IMR-90 (cell line): ENCODE measurements at regions not wholly inside any gene's neighbourhood (a gene's known extent, or its start where the extent isn't known, plus 50 kb on each side); places are given as distances from the start of the nearest gene placed in this dataset.

Source experiments
- ATAC-seq: fragments of 200-7000 bp; cut with Tn5 transposase; 2 replicates; pipeline ENCODE4 v1.9.1; 2020; ENCODE audit warnings: low read depth, mild to moderate bottlenecking, moderate library complexity
- BruUV-seq: library from RNA; stranded (reverse); fragments of 400-500 nt; replicated peaks from 2 replicates; lab custom pipeline; 2021; lab: Mats Ljungman, UMichigan
- CTCF ChIA-PET: fragments of 300-600 bp; formaldehyde crosslinking; extraction: SDS; loops from one replicate; lab custom pipeline; 2021; ENCODE audit warnings: antibody characterized with exemption; lab: Yijun Ruan, JAX
- POLR2A ChIA-PET: fragments of 300-600 bp; sonication (Branson Sonifier 250); formaldehyde crosslinking; loops from one replicate; lab custom pipeline; 2022; ENCODE audit warnings: antibody characterized with exemption; ENCODE audit not compliant: unreplicated experiment; lab: Charles Lee
- DNase-seq: peaks from one replicate; pipeline ENCODE4 v3.0.0; 2013
- H2AFZ ChIP-seq: replicated peaks from 2 replicates; pipeline ENCODE3; 2013; ENCODE audit warnings: low read length, mild to moderate bottlenecking; ENCODE audit not compliant: poor library complexity
- H2AK5ac ChIP-seq: 2 replicates; pipeline ENCODE4 v1.6.1; 2013; ENCODE audit warnings: low read depth, low read length, inconsistent platforms
- H2AK9ac ChIP-seq: replicated peaks from 2 replicates; pipeline ENCODE3; 2013; ENCODE audit warnings: mild to moderate bottlenecking, low read depth, low read length, moderate library complexity; ENCODE audit not compliant: poor library complexity
- H2BK120ac ChIP-seq: 2 replicates; pipeline ENCODE4 v1.6.1; 2013; ENCODE audit warnings: low read depth, low read length, inconsistent platforms
- H2BK15ac ChIP-seq: 3 replicates; pipeline ENCODE4 v1.6.1; 2013; ENCODE audit warnings: low read depth, low read length, inconsistent platforms
- H2BK20ac ChIP-seq: 2 replicates; pipeline ENCODE4 v1.6.1; 2013; ENCODE audit warnings: low read depth, mild to moderate bottlenecking, inconsistent platforms, low read length, moderate library complexity
- H2BK5ac ChIP-seq: 2 replicates; pipeline ENCODE4 v1.6.1; 2013; ENCODE audit warnings: mild to moderate bottlenecking, low read depth, low read length, inconsistent platforms; ENCODE audit not compliant: poor library complexity, severe bottlenecking
- H3K14ac ChIP-seq: replicated peaks from 2 replicates; pipeline ENCODE4 v1.6.1; 2013; ENCODE audit warnings: low read depth, low read length, inconsistent platforms
- H3K18ac ChIP-seq: 2 replicates; pipeline ENCODE4 v1.6.1; 2013; ENCODE audit warnings: low read depth, low read length, control low read depth
- H3K23ac ChIP-seq: 2 replicates; pipeline ENCODE4 v1.6.1; 2013; ENCODE audit warnings: low read depth, low read length, inconsistent platforms
- H3K27ac ChIP-seq: 2 replicates; pipeline ENCODE4 v1.5.1; 2013; ENCODE audit warnings: mild to moderate bottlenecking, control low read depth, low read length; ENCODE audit not compliant: insufficient read depth
- H3K27me3 ChIP-seq: 2 replicates; pipeline ENCODE4 v1.6.1; 2013; ENCODE audit warnings: low read length; ENCODE audit not compliant: control insufficient read depth, insufficient read depth
- H3K36me3 ChIP-seq: 2 replicates; pipeline ENCODE4 v1.6.1; 2013; ENCODE audit warnings: low read length, mixed read lengths; ENCODE audit not compliant: control insufficient read depth, insufficient read depth
- H3K4ac ChIP-seq: 2 replicates; pipeline ENCODE4 v1.6.1; 2013; ENCODE audit warnings: low read depth, low read length, inconsistent platforms
- H3K4me1 ChIP-seq: 2 replicates; pipeline ENCODE4 v1.6.1; 2013; ENCODE audit warnings: low read length, mixed read lengths; ENCODE audit not compliant: control insufficient read depth, insufficient read depth
- H3K4me2 ChIP-seq: 2 replicates; pipeline ENCODE4 v1.6.1; 2013; ENCODE audit warnings: low read depth, mild to moderate bottlenecking, control low read depth, low read length, moderate library complexity
- H3K4me3 ChIP-seq: 2 replicates; pipeline ENCODE4 v1.5.1; 2013; ENCODE audit warnings: low read depth, mild to moderate bottlenecking, control low read depth, low read length, moderate library complexity; ENCODE audit not compliant: insufficient read depth
- H3K56ac ChIP-seq: 2 replicates; pipeline ENCODE4 v1.6.1; 2013; ENCODE audit warnings: low read length, inconsistent platforms; ENCODE audit not compliant: insufficient read depth; ENCODE audit errors: extremely low read depth
- H3K79me1 ChIP-seq, 2 experiments: 2 replicates each; pipeline ENCODE4 v1.6.1; 2013; ENCODE audit warnings: low read length in 2 of 2, inconsistent platforms in 1 of 2, low read depth in 1 of 2
- H3K9ac ChIP-seq: 2 replicates; pipeline ENCODE4 v1.6.1; 2013; ENCODE audit warnings: low read depth, low read length, control low read depth
- H3K9me1 ChIP-seq: 2 replicates; pipeline ENCODE4 v1.6.1; 2013; ENCODE audit warnings: low read length, inconsistent platforms; ENCODE audit not compliant: insufficient read depth
- H3K9me3 ChIP-seq: 2 replicates; pipeline ENCODE4 v1.6.1; 2013; ENCODE audit warnings: low read length; ENCODE audit not compliant: control insufficient read depth, insufficient read depth
- H4K20me1 ChIP-seq: 2 replicates; pipeline ENCODE4 v1.6.1; 2013; ENCODE audit warnings: low read length, inconsistent platforms; ENCODE audit not compliant: insufficient read depth
- H4K5ac ChIP-seq: 2 replicates; pipeline ENCODE4 v1.6.1; 2013; ENCODE audit warnings: mild to moderate bottlenecking, low read depth, low read length, control low read depth
- H4K8ac ChIP-seq, 2 experiments: 2 replicates each; pipeline ENCODE4 v1.6.1; 2013; ENCODE audit warnings: low read depth in 2 of 2, low read length in 2 of 2, control low read depth in 1 of 2, inconsistent platforms in 1 of 2
- H4K91ac ChIP-seq: 2 replicates; pipeline ENCODE4 v1.6.1; 2013; ENCODE audit warnings: low read depth, low read length, inconsistent platforms; ENCODE audit not compliant: insufficient read depth
- CEBPB ChIP-seq: IDR thresholded peaks from 2 replicates; pipeline ENCODE4 v1.6.1; 2012; ENCODE audit warnings: low read depth, low read length, improper control_type of control experiment
- NFE2L2 ChIP-seq: fragments of 150-350 bp; IDR thresholded peaks from 2 replicates; pipeline ENCODE4 v1.6.1; 2016; ENCODE audit warnings: low read depth, mild to moderate bottlenecking, low read length
- POLR2A ChIP-seq: IDR thresholded peaks from 2 replicates; pipeline ENCODE4 v1.6.1; 2012; ENCODE audit warnings: mild to moderate bottlenecking, low read depth, low read length
- RFX5 ChIP-seq: IDR thresholded peaks from 2 replicates; pipeline ENCODE4 v1.8.0; 2012; ENCODE audit warnings: low read depth, mild to moderate bottlenecking, low read length, moderate library complexity
- SMC3 ChIP-seq: fragments of 150-350 bp; IDR thresholded peaks from 2 replicates; pipeline ENCODE4 v1.6.1; 2016; ENCODE audit warnings: low read depth, mild to moderate bottlenecking, antibody characterized with exemption, low read length, moderate library complexity
- WGBS, 2 experiments: methylation state at CpG; one replicate each; pipeline versions ENCODE4 v1.1.5 to v1.1.7; 2013; ENCODE audit warnings: missing lambda C conversion rate in 2 of 2; ENCODE audit not compliant: insufficient read length in 1 of 2; ENCODE audit errors: extremely low coverage in 2 of 2; 5-methylcytosine and 5-hydroxymethylcytosine counted together
- dilution Hi-C: fragments of 300-500 bp; cut with HindIII; formaldehyde crosslinking; loops from one replicate; pipeline ENCODE4 v1.14.3; 2018; ENCODE audit warnings: low sequenced_read_pairs; ENCODE audit not compliant: unreplicated experiment
- in situ Hi-C: fragments of 300-500 bp; cut with MboI; formaldehyde crosslinking; loops from 3 replicates; pipeline ENCODE4 v1.14.3; 2019; ENCODE audit warnings: low sequenced_read_pairs, inconsistent platforms, mixed read lengths
- intact Hi-C: fragments of 100-400 bp; cut with micrococcal nuclease; formaldehyde crosslinking; loops from 2 replicates; pipeline ENCODE4 v1.10.0; 2022
- TF ChIP-seq, protein P1 (sequence below): fragments of 150-350 bp; IDR thresholded peaks from 2 replicates; pipeline ENCODE4 v1.6.1; 2016; ENCODE audit warnings: low read depth, mild to moderate bottlenecking, low read length, moderate library complexity, borderline replicate concordance

DNA sequence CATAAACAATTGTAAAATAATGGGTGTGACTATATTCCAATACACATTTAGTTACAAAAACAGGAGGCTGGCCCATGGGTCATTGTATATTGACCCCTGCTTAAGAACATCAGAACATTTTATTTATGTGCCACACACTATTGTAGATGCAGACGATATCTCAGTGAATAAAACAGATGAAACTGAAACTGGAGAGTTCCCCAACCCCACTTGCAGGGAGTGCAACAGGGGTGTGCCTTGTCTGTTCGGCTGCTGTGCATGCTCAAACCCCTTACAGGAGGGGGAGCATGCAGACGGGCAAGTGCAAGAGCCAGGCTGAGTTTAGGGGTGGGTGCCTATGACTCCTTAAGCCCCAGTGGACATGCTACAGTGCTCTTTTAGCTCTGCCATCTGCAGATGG, 509.6 kb downstream of the IGSF11 start:
- no peak for TF ChIP-seq RFX5
- TF ChIP-seq CEBPB, result no peak
- TF ChIP-seq POLR2A, result no peak
- TF ChIP-seq SMC3, result no peak
- no peak for TF ChIP-seq NFE2L2
- TF ChIP-seq, protein P1, sequence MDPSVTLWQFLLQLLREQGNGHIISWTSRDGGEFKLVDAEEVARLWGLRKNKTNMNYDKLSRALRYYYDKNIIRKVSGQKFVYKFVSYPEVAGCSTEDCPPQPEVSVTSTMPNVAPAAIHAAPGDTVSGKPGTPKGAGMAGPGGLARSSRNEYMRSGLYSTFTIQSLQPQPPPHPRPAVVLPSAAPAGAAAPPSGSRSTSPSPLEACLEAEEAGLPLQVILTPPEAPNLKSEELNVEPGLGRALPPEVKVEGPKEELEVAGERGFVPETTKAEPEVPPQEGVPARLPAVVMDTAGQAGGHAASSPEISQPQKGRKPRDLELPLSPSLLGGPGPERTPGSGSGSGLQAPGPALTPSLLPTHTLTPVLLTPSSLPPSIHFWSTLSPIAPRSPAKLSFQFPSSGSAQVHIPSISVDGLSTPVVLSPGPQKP, result no peak
- Histone ChIP-seq H2AK9ac (no peak overlapping the region), H3K14ac (no peak overlapping the region), H3K4me1 (no peaks in the 10 kb centered on the region), H3K36me3 (no peaks in the 10 kb centered on the region), H3K56ac (no peak overlapping the region), H2BK120ac (no peak overlapping the region), H3K27ac (no peak overlapping the region), H2AFZ (no peak overlapping the region), H4K8ac (no peak overlapping the region), H3K18ac (no peak overlapping the region), H4K5ac (no peak overlapping the region), H3K79me1 (no peaks in the 10 kb centered on the region), H2AK5ac (no peak overlapping the region), H3K4me3 (no peak overlapping the region), H3K27me3 (no peaks in the 10 kb centered on the region), H2BK5ac (no peak overlapping the region), H2BK20ac (no peak overlapping the region), H3K23ac (no peak overlapping the region), H3K9me1 (no peaks in the 10 kb centered on the region), H2BK15ac (no peak overlapping the region), H3K4ac (no peak overlapping the region), H4K91ac (no peak overlapping the region), H3K9me3 (no peaks in the 10 kb centered on the region), H3K4me2 (no peak overlapping the region), H4K20me1 (no peaks in the 10 kb centered on the region), H3K9ac (no peak overlapping the region)
- no CpG with 5 or more reads among the region's 3 CpGs for WGBS, 2 experiments
- ATAC-seq, result no peak
- DNase-seq, result no peak
- ChIA-PET POLR2A (no interaction called here), CTCF (no interaction called here)
- in situ Hi-C loops (no loop called here), dilution Hi-C loops (no loop called here), intact Hi-C loops (no loop called here)
- BruUV-seq, result no TSS peak
